ENCODE measurements at regions not wholly inside any gene's neighbourhood (a gene's known extent, or its start where the extent isn't known, plus 50 kb on each side); places are given as distances from the start of the nearest gene placed in this dataset.

DNA sequence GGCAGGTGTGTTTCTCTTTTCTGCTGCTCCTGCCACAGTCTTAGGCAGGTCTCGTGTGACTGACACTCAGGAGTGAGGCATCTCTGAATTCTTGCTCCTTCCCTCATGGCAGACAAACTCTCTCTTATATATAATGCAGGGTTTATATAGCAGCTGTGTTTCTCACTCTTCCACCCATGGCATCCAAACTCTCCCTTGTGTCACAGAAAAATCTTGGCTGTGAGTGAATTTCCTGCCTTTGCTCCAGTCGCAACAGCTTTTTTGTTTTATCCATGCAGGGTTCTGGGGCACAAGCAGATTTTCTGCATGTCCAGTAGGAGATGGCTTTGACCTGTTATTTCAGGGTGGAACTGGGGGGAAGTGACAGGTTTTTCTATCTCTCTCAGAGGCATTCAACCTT lies 1275.5 kb downstream of the ADGRL3 start:
- Mint-ChIP-seq H3K9me3 (no peaks in the 10 kb centered on the region), H3K4me1 (no peaks in the 10 kb centered on the region), H3K4me3 (no peak overlapping the region), H3K27me3 (ENCODE audit: insufficient read depth, low read depth, poor library complexity) (no peaks in the 10 kb centered on the region), H3K36me3 (ENCODE audit: low read depth) (no peaks in the 10 kb centered on the region), H3K27ac (no peak overlapping the region)
- no peak for ATAC-seq
- H3K4me2 ChIP-seq, result no peak overlapping the region
- H3K27ac ChIP-seq (ENCODE audit: low read depth), result no peak overlapping the region
- H2AFZ ChIP-seq, result peak overlapping the region; percentile 16; the same call in 1 of the 2 replicates
- H3K4me1 ChIP-seq (ENCODE audit: insufficient read depth), result no peaks in the 10 kb centered on the region
- H3K4me3 ChIP-seq, result no peak overlapping the region
- no peak for TF ChIP-seq STAT1 (IDR thresholded peaks at IDR 0.05; ENCODE audit: unreplicated experiment)
- no peak for TF ChIP-seq REST (IDR thresholded peaks at IDR 0.05; ENCODE audit: unreplicated experiment)
- no peak for TF ChIP-seq EZH2 (IDR thresholded peaks at IDR 0.05; ENCODE audit: low read depth, unreplicated experiment)
- TF ChIP-seq, protein P1, sequence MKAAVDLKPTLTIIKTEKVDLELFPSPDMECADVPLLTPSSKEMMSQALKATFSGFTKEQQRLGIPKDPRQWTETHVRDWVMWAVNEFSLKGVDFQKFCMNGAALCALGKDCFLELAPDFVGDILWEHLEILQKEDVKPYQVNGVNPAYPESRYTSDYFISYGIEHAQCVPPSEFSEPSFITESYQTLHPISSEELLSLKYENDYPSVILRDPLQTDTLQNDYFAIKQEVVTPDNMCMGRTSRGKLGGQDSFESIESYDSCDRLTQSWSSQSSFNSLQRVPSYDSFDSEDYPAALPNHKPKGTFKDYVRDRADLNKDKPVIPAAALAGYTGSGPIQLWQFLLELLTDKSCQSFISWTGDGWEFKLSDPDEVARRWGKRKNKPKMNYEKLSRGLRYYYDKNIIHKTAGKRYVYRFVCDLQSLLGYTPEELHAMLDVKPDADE (IDR thresholded peaks at IDR 0.05), result no peak
- no peak for DNase-seq (ENCODE audit: low spot score)
- no peaks in the 10 kb centered on the region for H3K27me3 ChIP-seq (ENCODE audit: insufficient read depth)
- no peaks in the 10 kb centered on the region for H3K36me3 ChIP-seq (ENCODE audit: insufficient read depth)
- H3K79me2 ChIP-seq (replicated peaks; ENCODE audit: insufficient read depth), result no peaks in the 10 kb centered on the region
- H4K20me1 ChIP-seq (replicated peaks; ENCODE audit: insufficient read depth), result no peaks in the 10 kb centered on the region
- H3F3A ChIP-seq (replicated peaks; ENCODE audit: low read depth), result no peaks in the 10 kb centered on the region
- H3K9me2 ChIP-seq (ENCODE audit: insufficient read depth), result no peaks in the 10 kb centered on the region

- H3K27ac Mint-ChIP-seq, result no peak overlapping the region
- Histone ChIP-seq H2AFZ (no peak overlapping the region), H3K4me2 (no peak overlapping the region), H3K27me3 (ENCODE audit: insufficient read depth) (no peaks in the 10 kb centered on the region), H3K27ac (ENCODE audit: low read depth) (no peak overlapping the region), H3K9me2 (ENCODE audit: insufficient read depth) (no peaks in the 10 kb centered on the region), H3K4me3 (no peak overlapping the region), H3K79me2 (replicated peaks; ENCODE audit: insufficient read depth) (no peaks in the 10 kb centered on the region), H4K20me1 (replicated peaks; ENCODE audit: insufficient read depth) (no peaks in the 10 kb centered on the region), H3F3A (replicated peaks; ENCODE audit: low read depth) (no peaks in the 10 kb centered on the region), H3K4me1 (ENCODE audit: insufficient read depth) (no peaks in the 10 kb centered on the region), H3K36me3 (ENCODE audit: insufficient read depth) (no peaks in the 10 kb centered on the region)
- DNase-seq (ENCODE audit: low spot score) (no peak), ATAC-seq (no peak)
- no peaks in the 10 kb centered on the region for H3K9me3 Mint-ChIP-seq
- H3K4me3 Mint-ChIP-seq, result no peak overlapping the region
- no peaks in the 10 kb centered on the region for H3K27me3 Mint-ChIP-seq (ENCODE audit: insufficient read depth, low read depth, poor library complexity)
- no peaks in the 10 kb centered on the region for H3K4me1 Mint-ChIP-seq
- no peaks in the 10 kb centered on the region for H3K36me3 Mint-ChIP-seq (ENCODE audit: low read depth)
- TF ChIP-seq CTCF (conservative IDR thresholded peaks at IDR 0.05; ENCODE audit: low read depth in 2 of 2) (no peak), JUNB (IDR thresholded peaks at IDR 0.05; ENCODE audit: unreplicated experiment) (no peak), EZH2phosphoT487 (IDR thresholded peaks at IDR 0.05; ENCODE audit: unreplicated experiment) (no peak), ZNF114 (CRISPR knock-in tag; IDR thresholded peaks at IDR 0.05) (no peak), ZNF462 (CRISPR knock-in tag; IDR thresholded peaks at IDR 0.05) (no peak), ZNF331 (CRISPR knock-in tag; IDR thresholded peaks at IDR 0.05; ENCODE audit: low read depth) (no peak)
Measured at GRCh38 chr4:62474802-62475201, 1274.7 kb downstream of the ADGRL3 start.
